Esophagus muscularis mucosa (tissue), 4 donors: ENCODE measurements at regions not wholly inside any gene's neighbourhood (a gene's known extent, or its start where the extent isn't known, plus 50 kb on each side); places are given as distances from the start of the nearest gene placed in this dataset.

Source experiments
- DNase-seq: peaks from one replicate; pipeline ENCODE4 v3.0.0-alpha.2; 2017; ENCODE audit errors: extremely low spot score
- H3K27ac ChIP-seq, 4 donors: fragments of 200-600 bp; sonication (generic); replicated peaks in 1 of 4; 1 replicate in 3 of 4; 2 replicates in 1 of 4; pipeline ENCODE4 v1.5.1; 2016 to 2019; ENCODE audit warnings: mild to moderate bottlenecking in 1 of 4
- H3K27me3 ChIP-seq, 4 donors: fragments of 200-600 bp; sonication (generic); one replicate each; pipeline versions ENCODE4 v1.5.1 to v1.6.0; 2016 to 2019
- H3K36me3 ChIP-seq, 4 donors: fragments of 200-600 bp; sonication (generic); one replicate each; pipeline ENCODE4 v1.5.1; 2016 to 2019
- H3K4me1 ChIP-seq, 4 donors: fragments of 200-600 bp; sonication (generic); one replicate each; pipeline ENCODE4 v1.5.1; 2016 to 2019
- H3K4me3 ChIP-seq, 4 donors: fragments of 200-600 bp; sonication (generic); 1 replicate in 2 of 4; 2 replicates in 2 of 4; pipeline ENCODE4 v1.5.1; 2016 to 2019; ENCODE audit warnings: mild to moderate bottlenecking in 4 of 4, moderate library complexity in 1 of 4
- H3K9me3 ChIP-seq, 4 donors: fragments of 200-600 bp; sonication (generic); 1 replicate in 3 of 4; 2 replicates in 1 of 4; pipeline ENCODE4 v1.5.1; 2016 to 2019
- CTCF ChIP-seq, 3 experiments: fragments of 200-600 bp in 2 of 3; fragments of 450-650 bp in 1 of 3; sonication (generic) in 2 of 3; IDR thresholded peaks; one replicate each; pipeline ENCODE4 v1.5.1; 2017 to 2019; ENCODE audit warnings: antibody characterized with exemption in 3 of 3, mild to moderate bottlenecking in 2 of 3, moderate library complexity in 1 of 3
- POLR2A ChIP-seq: fragments of 450-650 bp; IDR thresholded peaks from one replicate; pipeline ENCODE4 v1.6.1; 2017; ENCODE audit warnings: antibody characterized with exemption, moderate library complexity, mild to moderate bottlenecking, low read depth
- WGBS: methylation state at CpG from one replicate; pipeline ENCODE4 v1.1.5; 2018; 5-methylcytosine and 5-hydroxymethylcytosine counted together
- intact Hi-C: fragments of 100-400 bp; cut with DNase I; formaldehyde crosslinking; loops from one replicate; pipeline ENCODE4 v1.15.1; 2023
- small RNA-seq, 3 donors: library from RNA; depleted of rRNA; stranded (forward); fragments of <200 nt; gene quantifications; one replicate each; pipeline ENCODE3, GENCODE V24; 2016

DNA sequence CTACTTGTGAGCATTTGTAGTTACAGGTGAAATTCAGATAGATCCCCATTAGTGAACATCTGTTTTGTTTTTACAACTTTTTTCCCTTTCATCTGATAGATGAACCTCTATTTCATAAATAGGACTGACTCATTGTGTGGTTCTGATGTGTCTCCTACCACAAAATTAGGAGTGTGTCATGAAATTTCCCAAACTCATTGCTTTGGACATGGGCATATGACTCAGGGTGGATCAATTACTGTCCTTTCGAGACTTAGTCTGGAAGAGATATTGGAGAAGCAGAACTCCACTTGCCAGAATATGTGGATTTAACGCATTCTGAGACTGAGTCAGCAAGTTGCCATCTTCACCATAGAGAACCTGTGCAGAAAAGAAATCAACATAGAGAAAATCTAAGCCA lies 53.5 kb upstream of the PCDH10 start:
- Histone ChIP-seq H3K27ac (no peak overlapping the region), H3K36me3 (no peaks in the 10 kb centered on the region), H3K9me3 (no peaks in the 10 kb centered on the region), H3K4me3 (no peak overlapping the region), H3K4me1 (no peaks in the 10 kb centered on the region), H3K27me3 (no peaks in the 10 kb centered on the region)
- 91% methylated on average over 2 of the region's 2 CpGs for WGBS
- no peak for DNase-seq
- no peak for TF ChIP-seq POLR2A
- intact Hi-C loops: no loop called here

DNA sequence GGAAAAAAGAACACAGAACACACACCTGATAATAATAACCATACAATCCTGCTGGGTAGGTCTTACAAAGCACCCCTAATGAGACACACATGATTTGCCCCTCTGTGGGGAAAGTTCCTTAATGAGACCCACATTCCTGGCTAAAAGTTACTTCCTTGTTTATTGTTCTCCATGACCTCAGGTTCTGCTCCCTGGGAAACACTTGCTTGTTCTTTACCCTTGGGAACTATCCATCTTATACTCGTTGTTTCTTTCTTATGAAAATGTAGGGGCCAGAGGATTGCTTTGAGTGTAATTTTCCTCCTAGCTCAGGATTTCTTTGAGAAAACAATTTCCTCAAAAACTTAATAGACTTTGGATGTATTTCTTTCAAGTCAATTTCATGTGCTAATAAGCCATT lies 52.1 kb upstream of the PCDH10 start:
- H3K9me3 ChIP-seq: no peaks in the 10 kb centered on the region
- 17% methylated on average over 1 of the region's 1 CpG for WGBS
- intact Hi-C loops: no loop called here

More for the DNA sequence above, 52.1 kb upstream of the PCDH10 start:
- Histone ChIP-seq H3K27ac (no peak overlapping the region), H3K4me1 (no peaks in the 10 kb centered on the region), H3K4me3 (no peak overlapping the region), H3K27me3 (no peaks in the 10 kb centered on the region), H3K36me3 (no peaks in the 10 kb centered on the region)
- DNase-seq: no peak
- no peak for TF ChIP-seq POLR2A
- no peak for TF ChIP-seq CTCF (IDR thresholded peaks at IDR 0.05)

Small RNA genes in the stretch of these regions (small RNA-seq; reads per million reads assigned to genes)
- gene AC096711.1: 0 reads per million in 3 donors
